Esophagus squamous epithelium (tissue), 4 donors: ENCODE measurements at regions not wholly inside any gene's neighbourhood (a gene's known extent, or its start where the extent isn't known, plus 50 kb on each side); places are given as distances from the start of the nearest gene placed in this dataset.

ENCODE experiments used
- POLR2A ChIP-seq, 4 donors: fragments of 450-650 bp; IDR thresholded peaks; one replicate each; pipeline ENCODE4 v1.6.1; 2017; ENCODE audit warnings: antibody characterized with exemption in 4 of 4, mild to moderate bottlenecking in 4 of 4, moderate library complexity in 3 of 4
- TF ChIP-seq, protein P1 (sequence below), 6 experiments: fragments of 450-650 bp in 4 of 6; fragments of 200-600 bp in 2 of 6; sonication (generic) in 2 of 6; IDR thresholded peaks; one replicate each; pipeline ENCODE4 v1.5.1; 2016 to 2019; ENCODE audit warnings: antibody characterized with exemption in 6 of 6, mild to moderate bottlenecking in 4 of 6, moderate library complexity in 4 of 6

DNA sequence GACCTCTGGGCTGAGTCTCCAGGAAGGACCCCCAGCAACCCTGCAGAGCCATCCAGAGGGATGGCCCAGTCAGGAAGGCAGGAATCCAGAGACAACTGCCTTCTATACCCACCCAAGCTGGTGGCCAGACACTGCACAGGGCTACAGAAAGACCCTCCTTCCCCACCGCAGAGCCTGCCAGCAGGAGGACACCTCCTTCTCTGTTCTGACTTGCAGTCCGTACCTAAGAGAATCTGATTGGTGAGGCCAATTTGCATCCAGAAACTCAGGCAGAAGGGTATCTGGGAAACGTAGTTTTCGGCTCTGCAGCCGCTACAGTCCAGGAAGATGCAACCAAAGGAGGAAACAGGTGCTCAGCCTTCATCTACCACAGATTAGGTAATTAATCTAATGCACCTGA lies 155.4 kb upstream of the FRG1 start:
- TF ChIP-seq, protein P1, sequence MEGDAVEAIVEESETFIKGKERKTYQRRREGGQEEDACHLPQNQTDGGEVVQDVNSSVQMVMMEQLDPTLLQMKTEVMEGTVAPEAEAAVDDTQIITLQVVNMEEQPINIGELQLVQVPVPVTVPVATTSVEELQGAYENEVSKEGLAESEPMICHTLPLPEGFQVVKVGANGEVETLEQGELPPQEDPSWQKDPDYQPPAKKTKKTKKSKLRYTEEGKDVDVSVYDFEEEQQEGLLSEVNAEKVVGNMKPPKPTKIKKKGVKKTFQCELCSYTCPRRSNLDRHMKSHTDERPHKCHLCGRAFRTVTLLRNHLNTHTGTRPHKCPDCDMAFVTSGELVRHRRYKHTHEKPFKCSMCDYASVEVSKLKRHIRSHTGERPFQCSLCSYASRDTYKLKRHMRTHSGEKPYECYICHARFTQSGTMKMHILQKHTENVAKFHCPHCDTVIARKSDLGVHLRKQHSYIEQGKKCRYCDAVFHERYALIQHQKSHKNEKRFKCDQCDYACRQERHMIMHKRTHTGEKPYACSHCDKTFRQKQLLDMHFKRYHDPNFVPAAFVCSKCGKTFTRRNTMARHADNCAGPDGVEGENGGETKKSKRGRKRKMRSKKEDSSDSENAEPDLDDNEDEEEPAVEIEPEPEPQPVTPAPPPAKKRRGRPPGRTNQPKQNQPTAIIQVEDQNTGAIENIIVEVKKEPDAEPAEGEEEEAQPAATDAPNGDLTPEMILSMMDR (IDR thresholded peaks at IDR 0.05), result no peak
- TF ChIP-seq POLR2A (IDR thresholded peaks at IDR 0.05), result no peak
